HG02870 (cell line): ENCODE measurements at regions not wholly inside any gene's neighbourhood (a gene's known extent, or its start where the extent isn't known, plus 50 kb on each side); places are given as distances from the start of the nearest gene placed in this dataset.
"Not testable (repeated sequence)": the region's sequence is repeated elsewhere in the genome, so short reads cannot be mapped to it uniquely, and the experiment has no call there.

ENCODE experiments used
- ATAC-seq: cut with Tn5 transposase; IDR thresholded peaks from one replicate; pipeline ENCODE4 v1.9.1; 2021; ENCODE audit warnings: mild to moderate bottlenecking, moderate library complexity; ENCODE audit not compliant: unreplicated experiment

GRCh38 chr9:75718677-75719076, 171.8 kb upstream of the PCSK5 start:
- no peak for ATAC-seq

DNA sequence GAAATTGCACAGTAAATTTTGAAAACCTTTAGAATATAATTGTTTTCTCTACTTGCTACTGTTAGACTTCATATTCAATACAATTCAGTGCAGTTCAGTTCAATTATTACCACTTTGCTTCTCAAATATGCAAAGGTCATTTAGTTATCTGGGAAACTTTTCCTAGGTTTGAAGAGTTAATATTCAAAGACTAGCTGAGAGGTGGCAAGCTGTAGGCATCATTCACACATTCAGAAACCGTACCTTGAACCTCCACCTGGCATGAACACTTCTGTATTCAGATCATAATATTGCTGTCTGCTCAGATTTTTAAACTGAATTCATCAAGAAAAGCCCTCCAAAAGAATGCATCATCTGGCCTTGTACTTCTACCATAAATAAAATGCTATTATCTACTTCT, 162.1 kb upstream of the PCSK5 start:
- no peak for ATAC-seq

DNA sequence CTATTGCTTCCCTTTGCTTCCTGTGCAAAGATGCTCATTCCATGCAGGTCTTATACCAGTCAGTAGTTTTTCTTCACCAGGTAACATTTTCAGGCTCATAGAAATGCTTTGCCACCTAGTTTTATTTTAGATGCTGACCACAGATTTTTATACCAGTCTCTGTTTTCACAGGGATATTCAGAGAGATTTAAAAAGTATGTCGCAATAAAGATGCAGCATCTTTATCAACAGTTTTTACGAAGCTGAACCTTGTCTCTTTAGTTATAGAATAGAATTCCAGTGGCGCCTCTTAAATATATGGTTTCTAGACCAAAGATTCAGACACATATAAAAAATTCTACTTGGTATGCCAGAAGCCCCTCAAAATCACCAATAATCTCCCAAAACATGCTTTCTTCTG, 155.7 kb upstream of the PCSK5 start:
- ATAC-seq, result no peak

DNA sequence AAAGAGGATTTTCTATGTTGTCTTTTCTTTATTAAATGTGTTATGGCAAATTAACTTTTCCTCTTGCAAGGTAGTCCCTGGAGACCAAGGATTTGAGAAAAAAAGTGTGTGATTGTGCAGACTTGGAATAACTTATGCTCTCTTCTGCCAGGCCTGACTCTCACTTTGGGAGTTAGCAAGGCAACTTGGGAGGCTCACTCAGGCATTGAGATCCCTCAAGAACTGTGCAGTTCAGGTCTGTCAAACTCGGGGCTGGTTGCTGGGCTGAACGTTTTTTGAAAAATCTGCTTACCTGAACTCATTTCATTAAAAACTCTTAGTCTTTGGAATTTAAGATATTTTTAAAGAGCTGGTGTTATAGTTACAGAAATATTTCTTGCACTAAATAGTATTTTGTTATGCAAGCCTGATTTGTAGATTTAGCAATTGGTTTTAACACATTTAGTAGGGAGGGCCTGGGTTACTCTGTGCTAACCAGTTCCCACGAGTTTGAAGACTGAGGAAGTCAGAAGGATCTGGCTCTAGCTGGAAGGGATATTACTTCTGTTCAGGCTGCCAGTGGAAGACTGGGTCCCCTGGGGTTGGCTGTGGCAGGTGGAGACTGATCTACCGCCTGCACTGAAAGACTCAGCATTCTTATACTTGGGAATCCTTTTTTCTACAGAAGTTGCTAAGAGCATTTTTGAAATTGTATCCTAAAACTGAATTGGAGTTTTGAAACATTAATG, 150.4 kb upstream of the PCSK5 start:
- no peak for ATAC-seq

GRCh38 chr9:75743855-75744254, 146.6 kb upstream of the PCSK5 start:
- ATAC-seq, result no peak

GRCh38 chr9:75754080-75754479, 136.4 kb upstream of the PCSK5 start:
- no peak for ATAC-seq

DNA sequence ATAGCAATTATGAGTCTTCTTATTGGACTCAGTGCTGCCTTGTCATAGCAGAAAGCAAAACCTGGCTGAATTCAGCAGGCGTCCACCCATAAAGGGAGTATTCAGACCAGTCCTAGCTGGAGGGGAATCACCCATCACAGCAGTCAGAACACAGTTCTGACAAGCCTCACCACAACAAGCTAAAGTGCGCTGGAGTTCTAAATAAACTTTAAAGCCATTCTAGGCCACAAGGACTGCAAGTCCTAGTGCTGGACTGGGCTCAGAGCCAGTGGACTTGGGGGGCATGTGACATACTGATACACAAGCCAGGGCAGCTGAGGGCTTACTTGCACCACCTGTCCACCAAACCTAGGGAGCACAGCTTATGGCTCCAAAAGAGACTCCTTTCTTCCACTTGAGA, 115.3 kb upstream of the PCSK5 start:
- ATAC-seq, result no peak

- no peak for ATAC-seq
Measured at GRCh38 chr9:75775966-75776691, 114.3 kb upstream of the PCSK5 start.

DNA sequence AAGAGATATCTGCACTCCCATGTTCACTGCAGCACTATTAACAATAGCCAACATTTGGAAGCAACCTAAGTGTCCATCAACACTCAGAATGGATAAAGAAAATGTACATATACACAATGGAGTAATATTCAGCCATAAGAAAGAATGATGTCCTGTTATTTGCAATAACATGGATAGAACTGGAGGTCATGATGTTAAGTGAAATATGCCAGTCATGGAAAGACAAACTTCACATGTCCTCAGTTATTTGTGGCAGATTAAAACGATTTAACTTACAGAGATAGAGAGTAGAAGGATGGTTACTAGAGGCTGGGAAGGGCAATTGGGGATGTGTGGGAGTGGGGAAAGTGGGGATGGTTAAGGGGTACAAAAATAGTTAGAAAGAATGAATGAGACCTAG, 110.3 kb upstream of the PCSK5 start:
- ATAC-seq, result no peak

- no peak for ATAC-seq
Measured at GRCh38 chr9:75788006-75788634, 102.4 kb upstream of the PCSK5 start.

DNA sequence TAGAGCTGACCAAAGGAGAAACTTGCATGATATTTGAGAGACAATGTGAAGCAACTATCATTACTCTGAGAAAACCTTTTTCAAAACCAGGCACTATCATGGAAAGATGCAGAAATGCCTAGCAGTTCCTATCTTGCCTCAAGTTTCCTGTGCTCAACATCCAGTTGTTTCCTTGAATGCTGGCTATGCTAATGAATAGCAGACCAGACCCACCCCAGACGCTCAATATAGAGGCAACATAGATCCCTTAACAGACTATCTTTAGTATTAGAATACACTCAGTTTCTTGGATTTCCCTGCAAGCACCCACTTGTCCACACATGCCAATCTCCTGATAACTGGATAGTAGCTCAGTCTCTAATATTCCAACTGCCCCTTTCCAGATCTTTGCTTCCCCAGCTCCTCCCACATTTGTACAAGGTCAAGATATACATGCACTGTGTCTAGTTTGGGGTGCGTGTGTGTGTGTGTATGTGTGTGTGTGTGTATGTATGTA, 93.3 kb upstream of the PCSK5 start:
- ATAC-seq, result no peak

- no peak for ATAC-seq
Measured at GRCh38 chr9:75798505-75798904, 92.0 kb upstream of the PCSK5 start.

- ATAC-seq, result no peak
Measured at GRCh38 chr9:75803130-75803529, 87.3 kb upstream of the PCSK5 start.

GRCh38 chr9:75810063-75810462, 80.4 kb upstream of the PCSK5 start:
- no peak for ATAC-seq

GRCh38 chr9:75811692-75812091, 78.8 kb upstream of the PCSK5 start:
- no peak for ATAC-seq

- no peak for ATAC-seq
Measured at GRCh38 chr9:75812141-75812540, 78.3 kb upstream of the PCSK5 start.

DNA sequence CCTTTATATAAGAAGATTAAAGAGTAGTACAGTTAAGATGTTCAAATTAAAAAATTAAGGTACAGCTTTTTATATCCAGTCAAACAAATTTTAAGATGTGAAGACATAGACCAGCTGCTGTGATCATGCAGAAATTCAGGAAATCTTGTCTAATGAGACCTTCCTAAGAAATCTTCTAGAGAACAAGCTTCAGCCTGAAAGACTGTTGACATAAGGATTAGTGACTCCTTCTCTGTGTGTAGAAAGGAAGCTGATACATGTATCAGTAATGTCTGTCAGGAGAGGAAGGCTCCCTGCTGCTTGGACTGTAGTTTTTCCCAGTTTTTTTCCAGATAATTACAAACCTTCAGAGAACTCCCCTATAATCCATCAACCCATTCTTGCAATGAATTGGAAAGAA, 75.8 kb upstream of the PCSK5 start:
- ATAC-seq, result no peak

DNA sequence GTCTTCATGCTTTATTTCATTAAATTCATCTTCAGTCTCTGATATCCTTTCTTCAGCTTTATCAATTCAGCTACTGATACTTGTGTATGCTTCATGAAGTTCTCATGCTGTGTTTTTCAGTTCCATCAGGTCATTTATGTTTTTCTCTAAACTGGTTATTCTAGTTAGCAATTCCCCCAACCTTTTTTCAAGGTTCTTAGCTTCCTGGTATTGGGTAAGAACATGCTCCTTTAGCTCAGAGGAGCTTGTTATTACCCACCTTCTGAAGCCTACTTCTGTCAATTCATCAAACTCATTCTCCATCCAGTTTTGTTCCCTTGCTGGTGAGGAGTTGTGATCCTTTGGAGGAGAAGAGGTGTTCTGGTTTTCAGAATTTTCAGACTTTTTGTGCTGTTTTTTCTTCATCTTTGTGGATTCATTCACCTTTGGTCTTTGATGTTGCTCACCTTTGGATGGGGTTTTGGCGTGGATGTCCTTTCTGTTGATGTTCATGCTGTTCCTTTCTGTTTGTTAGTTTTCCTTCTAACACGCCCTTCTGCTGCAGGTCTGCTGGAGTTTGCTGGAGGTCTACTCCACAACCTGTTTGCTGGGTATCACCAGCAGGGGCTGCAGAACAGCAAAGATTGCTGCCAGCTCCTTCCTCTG, 69.9 kb upstream of the PCSK5 start:
- not testable (repeated sequence) for ATAC-seq

GRCh38 chr9:75823151-75823550, 67.3 kb upstream of the PCSK5 start:
- no peak for ATAC-seq

DNA sequence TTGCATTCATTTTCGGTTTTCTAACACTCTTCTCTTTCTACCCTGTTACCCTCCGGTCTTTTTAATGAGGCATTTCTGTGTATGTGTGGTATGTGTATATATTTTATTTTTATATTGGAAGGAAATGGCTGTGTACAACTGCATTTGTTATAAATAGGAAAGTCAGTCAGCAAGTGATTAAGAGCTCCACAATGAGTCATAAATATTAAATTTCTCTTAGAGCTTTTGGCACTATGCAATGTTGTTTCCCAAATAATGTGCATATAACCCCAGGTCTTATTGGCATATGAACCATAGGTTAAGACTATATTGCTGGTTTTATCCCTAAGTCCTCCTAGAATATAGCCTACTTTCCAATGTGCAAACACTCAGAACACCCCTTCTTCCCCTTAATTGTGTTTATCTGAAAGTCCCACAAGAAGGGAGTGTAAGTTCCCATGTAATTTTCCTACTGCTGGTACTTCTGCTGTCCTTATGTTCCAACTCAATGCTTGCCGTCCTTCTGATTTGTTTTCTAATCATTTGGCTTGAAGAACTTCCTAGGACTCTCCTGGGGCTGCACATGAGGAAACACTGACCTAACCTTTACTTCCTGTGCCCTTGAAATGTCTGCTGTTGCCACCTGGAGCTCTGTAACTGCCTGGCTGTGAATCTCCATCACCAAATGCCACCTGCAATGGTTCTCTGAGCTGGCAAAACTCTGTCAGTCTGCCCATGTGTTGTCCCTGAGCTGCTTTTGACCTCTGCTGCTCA, 65.5 kb upstream of the PCSK5 start:
- ATAC-seq, result no peak

DNA sequence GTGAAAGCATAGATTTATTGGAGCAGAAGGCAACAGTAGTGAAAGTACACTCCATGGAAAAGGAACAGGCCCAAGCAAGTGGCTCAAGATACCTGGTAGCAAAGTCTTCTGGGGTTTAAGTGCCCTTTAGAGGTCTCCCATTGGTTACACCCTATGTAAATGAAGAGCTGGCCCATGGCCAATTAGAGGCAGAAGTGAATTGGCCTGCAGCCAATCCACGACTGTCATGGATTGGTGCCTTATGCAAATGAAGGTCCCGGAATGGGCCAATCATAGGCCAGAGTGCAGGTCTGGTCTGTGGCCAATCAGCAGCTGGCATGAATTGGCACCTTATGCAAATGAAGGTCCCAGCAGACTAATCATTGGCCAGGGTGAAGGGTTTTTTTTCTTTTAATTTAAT, 64.2 kb upstream of the PCSK5 start:
- ATAC-seq, result no peak
